ENCODE measurements at regions not wholly inside any gene's neighbourhood (a gene's known extent, or its start where the extent isn't known, plus 50 kb on each side); places are given as distances from the start of the nearest gene placed in this dataset.

- TF ChIP-seq, protein P1, sequence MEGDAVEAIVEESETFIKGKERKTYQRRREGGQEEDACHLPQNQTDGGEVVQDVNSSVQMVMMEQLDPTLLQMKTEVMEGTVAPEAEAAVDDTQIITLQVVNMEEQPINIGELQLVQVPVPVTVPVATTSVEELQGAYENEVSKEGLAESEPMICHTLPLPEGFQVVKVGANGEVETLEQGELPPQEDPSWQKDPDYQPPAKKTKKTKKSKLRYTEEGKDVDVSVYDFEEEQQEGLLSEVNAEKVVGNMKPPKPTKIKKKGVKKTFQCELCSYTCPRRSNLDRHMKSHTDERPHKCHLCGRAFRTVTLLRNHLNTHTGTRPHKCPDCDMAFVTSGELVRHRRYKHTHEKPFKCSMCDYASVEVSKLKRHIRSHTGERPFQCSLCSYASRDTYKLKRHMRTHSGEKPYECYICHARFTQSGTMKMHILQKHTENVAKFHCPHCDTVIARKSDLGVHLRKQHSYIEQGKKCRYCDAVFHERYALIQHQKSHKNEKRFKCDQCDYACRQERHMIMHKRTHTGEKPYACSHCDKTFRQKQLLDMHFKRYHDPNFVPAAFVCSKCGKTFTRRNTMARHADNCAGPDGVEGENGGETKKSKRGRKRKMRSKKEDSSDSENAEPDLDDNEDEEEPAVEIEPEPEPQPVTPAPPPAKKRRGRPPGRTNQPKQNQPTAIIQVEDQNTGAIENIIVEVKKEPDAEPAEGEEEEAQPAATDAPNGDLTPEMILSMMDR (IDR thresholded peaks at IDR 0.05), result no peak
- TF ChIP-seq POLR2A (IDR thresholded peaks at IDR 0.05), result no peak
- TF ChIP-seq EP300 (IDR thresholded peaks at IDR 0.05), result no peak
These were observed 202.5 kb downstream of the BCAS1 start for GRCh38 chr20:53867741-53868351.
